ENCODE measurements at regions not wholly inside any gene's neighbourhood (a gene's known extent, or its start where the extent isn't known, plus 50 kb on each side); places are given as distances from the start of the nearest gene placed in this dataset.

DNA sequence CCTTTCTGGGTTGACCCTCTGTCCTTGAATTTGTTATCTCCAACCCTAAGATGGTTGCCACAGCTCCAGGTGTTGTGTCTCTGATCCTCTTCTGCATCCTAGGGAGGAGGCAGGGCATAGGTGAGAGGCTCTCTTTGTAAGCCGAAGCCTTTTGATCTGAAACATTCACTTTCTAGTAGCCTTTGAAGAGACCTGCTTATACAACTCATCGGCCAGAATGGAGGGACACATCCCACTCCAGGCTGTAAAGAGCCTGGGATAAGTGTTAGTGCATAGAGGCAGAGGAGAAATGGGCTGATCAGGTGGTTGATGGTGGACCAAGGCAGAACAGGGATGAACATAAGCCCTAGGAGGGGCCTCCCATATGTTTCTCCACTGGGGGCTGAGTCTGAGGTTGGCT, 137.1 kb upstream of the KCNG1 start:
- Mint-ChIP-seq H3K9me3 (peaks cover 3% of the 10 kb centered on the region), H3K27ac (no peak overlapping the region), H3K27me3 (ENCODE audit: low read depth) (peaks cover 45% of the 10 kb centered on the region), H3K36me3 (ENCODE audit: low read depth) (no peaks in the 10 kb centered on the region), H3K4me3 (no peak overlapping the region), H3K4me1 (peaks cover 7% of the 10 kb centered on the region)
- TF ChIP-seq, protein P1, sequence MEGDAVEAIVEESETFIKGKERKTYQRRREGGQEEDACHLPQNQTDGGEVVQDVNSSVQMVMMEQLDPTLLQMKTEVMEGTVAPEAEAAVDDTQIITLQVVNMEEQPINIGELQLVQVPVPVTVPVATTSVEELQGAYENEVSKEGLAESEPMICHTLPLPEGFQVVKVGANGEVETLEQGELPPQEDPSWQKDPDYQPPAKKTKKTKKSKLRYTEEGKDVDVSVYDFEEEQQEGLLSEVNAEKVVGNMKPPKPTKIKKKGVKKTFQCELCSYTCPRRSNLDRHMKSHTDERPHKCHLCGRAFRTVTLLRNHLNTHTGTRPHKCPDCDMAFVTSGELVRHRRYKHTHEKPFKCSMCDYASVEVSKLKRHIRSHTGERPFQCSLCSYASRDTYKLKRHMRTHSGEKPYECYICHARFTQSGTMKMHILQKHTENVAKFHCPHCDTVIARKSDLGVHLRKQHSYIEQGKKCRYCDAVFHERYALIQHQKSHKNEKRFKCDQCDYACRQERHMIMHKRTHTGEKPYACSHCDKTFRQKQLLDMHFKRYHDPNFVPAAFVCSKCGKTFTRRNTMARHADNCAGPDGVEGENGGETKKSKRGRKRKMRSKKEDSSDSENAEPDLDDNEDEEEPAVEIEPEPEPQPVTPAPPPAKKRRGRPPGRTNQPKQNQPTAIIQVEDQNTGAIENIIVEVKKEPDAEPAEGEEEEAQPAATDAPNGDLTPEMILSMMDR (IDR thresholded peaks at IDR 0.05; ENCODE audit: unreplicated experiment in 3 of 3): no peak

DNA sequence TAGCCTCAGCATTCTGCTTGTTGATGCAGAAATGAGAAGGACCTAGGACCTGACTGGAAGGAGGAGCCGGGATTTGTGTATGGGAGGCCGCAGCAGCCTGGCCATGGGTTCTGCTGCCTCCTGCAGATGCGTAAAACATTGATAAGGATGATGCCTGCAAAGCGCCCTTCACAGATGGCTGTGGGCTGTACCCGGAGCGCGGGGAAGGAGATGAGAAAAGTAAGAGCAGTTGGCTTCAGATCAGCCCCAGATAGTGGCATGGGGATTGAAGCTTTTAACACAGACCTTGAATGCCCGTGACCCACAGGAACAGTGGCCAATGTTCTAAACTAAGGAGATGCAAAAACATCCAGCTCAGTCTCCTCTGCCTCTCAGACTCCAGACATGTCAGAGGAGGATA, 136.4 kb upstream of the KCNG1 start:
- H3K9me3 Mint-ChIP-seq: peaks cover 3% of the 10 kb centered on the region
- H3K4me3 Mint-ChIP-seq: no peak overlapping the region
- H3K27ac Mint-ChIP-seq: no peak overlapping the region
- TF ChIP-seq, protein P1 (IDR thresholded peaks at IDR 0.05; ENCODE audit: unreplicated experiment in 3 of 3): no peak
- no peaks in the 10 kb centered on the region for H3K36me3 Mint-ChIP-seq (ENCODE audit: low read depth)
- peaks cover 7% of the 10 kb centered on the region for H3K4me1 Mint-ChIP-seq
- H3K27me3 Mint-ChIP-seq (ENCODE audit: low read depth): peaks cover 45% of the 10 kb centered on the region

DNA sequence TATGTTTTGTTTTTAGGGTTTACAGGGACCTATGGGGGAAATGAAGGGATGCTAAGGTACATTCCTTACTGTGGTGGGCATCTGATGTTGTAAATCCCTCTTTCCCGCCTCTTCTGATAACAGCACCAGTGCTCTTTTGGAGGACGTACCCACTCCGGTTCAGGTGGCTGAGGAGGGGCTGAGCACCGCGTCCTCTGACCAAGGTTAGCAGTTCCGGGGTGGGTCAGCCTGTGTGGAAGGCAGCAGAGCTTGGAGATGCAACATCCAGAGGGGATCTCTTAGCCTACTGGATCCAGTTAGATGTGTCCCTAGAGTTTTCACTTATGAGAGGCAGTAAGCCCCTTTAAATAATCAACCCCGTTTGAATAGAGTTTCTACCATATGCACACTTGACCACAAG, 135.3 kb upstream of the KCNG1 start:
- H3K27ac Mint-ChIP-seq: no peak overlapping the region
- H3K4me1 Mint-ChIP-seq: peaks cover 7% of the 10 kb centered on the region
- H3K27me3 Mint-ChIP-seq (ENCODE audit: low read depth): peaks cover 48% of the 10 kb centered on the region
- TF ChIP-seq, protein P1 (IDR thresholded peaks at IDR 0.05; ENCODE audit: unreplicated experiment in 3 of 3): no peak
- no peaks in the 10 kb centered on the region for H3K36me3 Mint-ChIP-seq (ENCODE audit: low read depth)
- H3K4me3 Mint-ChIP-seq: no peak overlapping the region
- H3K9me3 Mint-ChIP-seq: peaks cover 3% of the 10 kb centered on the region

DNA sequence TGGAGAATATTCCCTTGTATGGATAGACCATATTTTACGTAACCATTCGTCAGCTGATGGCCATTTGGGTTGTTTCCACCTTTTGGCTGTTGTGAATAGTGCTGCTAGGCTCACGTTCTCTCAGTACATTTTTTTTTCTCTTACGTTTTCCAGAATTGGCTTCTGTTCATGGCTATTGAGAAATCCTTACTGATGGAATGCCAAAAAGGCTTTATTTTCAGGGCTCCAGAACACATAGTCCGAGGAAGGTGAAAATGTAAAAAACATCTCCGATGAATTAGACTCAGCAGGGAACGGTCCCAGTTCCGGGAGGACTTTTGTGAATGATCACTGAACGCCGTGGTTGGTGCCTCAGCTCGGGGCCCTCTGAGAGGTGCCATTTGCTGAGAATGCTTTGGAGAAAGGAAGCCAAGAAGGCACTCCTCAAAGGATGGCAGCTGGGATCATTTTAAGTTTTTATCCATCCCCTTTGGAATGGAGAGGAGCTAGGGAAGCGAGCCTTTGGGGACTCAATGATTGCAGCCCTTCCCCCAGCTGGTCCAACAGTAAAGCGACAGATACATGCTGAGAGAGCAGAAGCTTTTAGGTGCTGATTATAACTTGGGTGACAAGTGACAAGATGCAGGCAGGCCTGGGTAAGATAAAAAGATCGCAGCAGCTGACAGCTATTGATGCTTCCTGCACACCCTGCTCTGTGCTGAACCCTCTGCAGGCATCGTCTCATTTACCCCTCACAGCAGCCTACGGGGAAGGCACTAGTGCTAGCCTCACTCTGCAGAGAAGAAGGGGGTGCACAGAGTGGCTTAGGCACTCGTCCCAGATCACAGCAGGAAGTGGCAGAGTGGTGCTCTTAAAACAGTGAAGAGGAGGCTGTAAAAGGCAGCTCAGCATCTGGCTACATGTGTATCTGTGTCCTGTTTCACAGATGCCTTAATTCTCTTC, 133.4 kb upstream of the KCNG1 start:
- Mint-ChIP-seq H3K36me3 (ENCODE audit: low read depth) (no peaks in the 10 kb centered on the region), H3K4me1 (peaks cover 7% of the 10 kb centered on the region), H3K4me3 (no peak overlapping the region), H3K27me3 (ENCODE audit: low read depth) (peaks cover 36% of the 10 kb centered on the region), H3K9me3 (no peaks in the 10 kb centered on the region), H3K27ac (no peak overlapping the region)
- TF ChIP-seq, protein P1 (IDR thresholded peaks at IDR 0.05; ENCODE audit: unreplicated experiment in 3 of 3): no peak

DNA sequence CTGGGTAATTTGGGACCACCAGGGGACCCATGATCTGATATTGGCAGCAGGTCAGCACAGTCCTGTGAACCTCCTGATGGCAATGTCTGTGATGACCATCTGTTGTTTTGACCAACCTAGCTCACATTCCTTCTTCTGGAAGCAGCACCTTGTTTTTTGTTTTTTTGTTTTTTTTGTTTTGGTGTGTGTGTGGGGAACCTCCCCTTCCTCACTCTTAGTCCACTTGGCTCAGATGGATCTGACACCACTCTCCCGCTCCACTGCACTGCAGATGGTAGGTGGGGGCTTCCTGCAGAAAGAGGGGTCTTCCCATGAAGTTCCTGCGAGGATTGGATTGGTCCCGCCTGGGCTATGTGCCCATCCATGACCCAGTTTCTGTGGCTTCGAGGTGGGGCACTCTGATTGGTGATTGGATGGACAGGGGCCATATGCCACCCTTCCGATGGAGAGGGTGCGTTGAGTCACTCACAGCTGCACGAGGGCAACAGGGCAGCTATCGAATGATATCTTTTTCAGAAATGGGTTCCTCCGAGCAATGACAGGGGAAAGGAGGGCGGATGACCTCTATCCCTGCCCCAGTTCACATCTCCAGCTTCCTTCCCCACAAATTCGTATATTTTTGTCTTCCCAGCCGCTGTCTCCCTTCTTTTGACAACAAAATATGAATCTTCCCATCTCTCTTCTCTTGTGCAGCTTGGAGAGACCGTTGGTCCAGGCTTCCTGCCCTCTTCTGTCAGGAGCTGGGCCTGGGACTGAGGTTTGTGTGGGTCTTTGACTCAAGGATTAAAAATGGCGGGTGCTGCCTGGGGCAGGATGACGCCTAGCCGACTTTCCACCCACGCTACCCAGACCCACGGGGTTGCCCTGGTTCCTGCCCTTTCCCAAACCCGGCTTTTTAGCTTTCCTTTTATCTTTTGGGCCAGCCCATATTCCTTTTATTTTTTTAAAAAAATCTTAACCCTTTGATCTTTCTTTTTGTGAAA, 132.1 kb upstream of the KCNG1 start:
- peaks cover 28% of the 10 kb centered on the region for H3K27me3 Mint-ChIP-seq (ENCODE audit: low read depth)
- TF ChIP-seq, protein P1 (IDR thresholded peaks at IDR 0.05; ENCODE audit: unreplicated experiment in 3 of 3): no peak
- no peak overlapping the region for H3K27ac Mint-ChIP-seq
- no peaks in the 10 kb centered on the region for H3K36me3 Mint-ChIP-seq (ENCODE audit: low read depth)
- H3K4me3 Mint-ChIP-seq: no peak overlapping the region
- H3K9me3 Mint-ChIP-seq: no peaks in the 10 kb centered on the region
- peaks cover 7% of the 10 kb centered on the region for H3K4me1 Mint-ChIP-seq

Data from nephron (organoid).